WTC11 (cell line): ENCODE measurements at regions not wholly inside any gene's neighbourhood (a gene's known extent, or its start where the extent isn't known, plus 50 kb on each side); places are given as distances from the start of the nearest gene placed in this dataset.

Experiments
- ATAC-seq: fragments of 200-7000 bp; cut with Tn5 transposase; 2 replicates; pipeline ENCODE4 v1.10.0; 2021; ENCODE audit warnings: mild to moderate bottlenecking, moderate library complexity
- CTCF ChIA-PET: fragments of 300-600 bp; sonication (Branson Sonifier 250); formaldehyde crosslinking; loops from one replicate; lab custom pipeline; 2021; ENCODE audit warnings: antibody characterized with exemption; lab: Charles Lee
- POLR2A ChIA-PET: fragments of 350-600 bp; sonication (Branson Sonifier 250); formaldehyde crosslinking; loops from one replicate; lab custom pipeline; 2021; ENCODE audit warnings: antibody characterized with exemption; lab: Charles Lee
- DNase-seq: peaks from one replicate; pipeline ENCODE4 v3.0.0; 2021; ENCODE audit warnings: low spot score
- H3K27ac Mint-ChIP-seq: 2 replicates; pipeline ENCODE4 v1.8.0; 2021; ENCODE audit warnings: mixed read lengths
- H3K27me3 Mint-ChIP-seq: 2 replicates; pipeline ENCODE4 v1.8.0; 2021; ENCODE audit warnings: low read depth, mild to moderate bottlenecking, moderate library complexity, mixed read lengths
- H3K36me3 Mint-ChIP-seq: 2 replicates; pipeline ENCODE4 v1.8.0; 2021; ENCODE audit warnings: mixed read lengths
- H3K4me1 Mint-ChIP-seq: 2 replicates; pipeline ENCODE4 v1.8.0; 2022; ENCODE audit warnings: mixed read lengths
- H3K4me3 Mint-ChIP-seq: 2 replicates; pipeline ENCODE4 v1.8.0; 2021; ENCODE audit warnings: mild to moderate bottlenecking, moderate library complexity, mixed read lengths
- H3K9me3 Mint-ChIP-seq: 2 replicates; pipeline ENCODE4 v1.8.0; 2021; ENCODE audit warnings: mixed read lengths
- ATF1 ChIP-seq: sonication (generic); formaldehyde crosslinking; IDR thresholded peaks from 2 replicates; pipeline ENCODE4 v1.8.1; 2023; ENCODE audit warnings: mild to moderate bottlenecking, moderate library complexity, missing genetic modification reagents
- CBFB ChIP-seq: sonication (generic); formaldehyde crosslinking; IDR thresholded peaks from 2 replicates; pipeline ENCODE4 v1.8.1; 2022; ENCODE audit warnings: mild to moderate bottlenecking, low read depth, missing genetic modification reagents
- CREB1 ChIP-seq: sonication (generic); formaldehyde crosslinking; IDR thresholded peaks from 2 replicates; pipeline ENCODE4 v1.8.0; 2023; ENCODE audit warnings: mild to moderate bottlenecking, missing genetic modification reagents
- CREM ChIP-seq: sonication (generic); formaldehyde crosslinking; IDR thresholded peaks from 2 replicates; pipeline ENCODE4 v1.8.1; 2022; ENCODE audit warnings: mild to moderate bottlenecking, missing genetic modification reagents, moderate library complexity
- FOXP1 ChIP-seq: sonication (generic); formaldehyde crosslinking; IDR thresholded peaks from 2 replicates; pipeline ENCODE4 v1.8.0; 2022; ENCODE audit warnings: missing genetic modification reagents, mild to moderate bottlenecking, moderate library complexity, borderline replicate concordance
- GTF2I ChIP-seq: fragments of 250-450 bp; sonication (Bioruptor Pico); conservative IDR thresholded peaks from 2 replicates; pipeline ENCODE4 v1.4.0; 2021; ENCODE audit warnings: mild to moderate bottlenecking
- HMGA2 ChIP-seq: fragments of 250-450 bp; sonication (Bioruptor Pico); IDR thresholded peaks from 2 replicates; pipeline ENCODE4 v1.4.0; 2021; ENCODE audit warnings: mild to moderate bottlenecking, moderate library complexity
- IRF1 ChIP-seq: sonication (generic); formaldehyde crosslinking; IDR thresholded peaks from 2 replicates; pipeline ENCODE4 v1.8.0; 2023; ENCODE audit warnings: missing genetic modification reagents
- MYBL2 ChIP-seq: sonication (generic); formaldehyde crosslinking; IDR thresholded peaks from 2 replicates; pipeline ENCODE4 v1.8.1; 2023; ENCODE audit warnings: mild to moderate bottlenecking, moderate library complexity, missing genetic modification reagents
- NR1H2 ChIP-seq: sonication (generic); formaldehyde crosslinking; IDR thresholded peaks from 2 replicates; pipeline ENCODE4 v1.9.0; 2021; ENCODE audit warnings: mild to moderate bottlenecking, moderate library complexity, missing genetic modification reagents
- OVOL2 ChIP-seq: fragments of 250-450 bp; sonication (Bioruptor Pico); IDR thresholded peaks from 2 replicates; pipeline ENCODE4 v1.9.0; 2021; ENCODE audit warnings: mild to moderate bottlenecking, borderline replicate concordance
- SOX15 ChIP-seq: fragments of 250-450 bp; sonication (Bioruptor Pico); IDR thresholded peaks from 2 replicates; pipeline ENCODE4 v1.9.0; 2021; ENCODE audit warnings: mild to moderate bottlenecking
- TP53 ChIP-seq: sonication (generic); formaldehyde crosslinking; IDR thresholded peaks from 2 replicates; pipeline ENCODE4 v1.8.1; 2023; ENCODE audit warnings: mild to moderate bottlenecking, missing genetic modification reagents
- ZNF232 ChIP-seq: sonication (generic); formaldehyde crosslinking; IDR thresholded peaks from 2 replicates; pipeline ENCODE4 v1.8.0; 2022; ENCODE audit warnings: mild to moderate bottlenecking, missing genetic modification reagents
- ZNF423 ChIP-seq: fragments of 250-450 bp; sonication (Bioruptor Pico); IDR thresholded peaks from 2 replicates; pipeline ENCODE4 v2.1.2; 2022; ENCODE audit warnings: mild to moderate bottlenecking, moderate library complexity
- ZSCAN18 ChIP-seq: fragments of 250-450 bp; sonication (Bioruptor Pico); IDR thresholded peaks from 2 replicates; pipeline ENCODE4 v2.1.2; 2022; ENCODE audit warnings: mild to moderate bottlenecking, moderate library complexity
- TF ChIP-seq, protein P1 (sequence below): sonication (generic); formaldehyde crosslinking; IDR thresholded peaks from 2 replicates; pipeline ENCODE4 v1.8.1; 2022; ENCODE audit warnings: low read depth, missing genetic modification reagents, borderline replicate concordance
- TF ChIP-seq, protein P2 (sequence below): fragments of 250-450 bp; sonication (Bioruptor Pico); IDR thresholded peaks from 2 replicates; pipeline ENCODE4 v1.9.0; 2021; ENCODE audit warnings: mild to moderate bottlenecking, borderline replicate concordance
- TF ChIP-seq, protein P3 (sequence below): sonication (generic); formaldehyde crosslinking; IDR thresholded peaks from 2 replicates; pipeline ENCODE4 v1.8.1; 2022; ENCODE audit warnings: mild to moderate bottlenecking, missing genetic modification reagents, moderate library complexity, borderline replicate concordance
- TF ChIP-seq, protein P4 (sequence below): fragments of 250-450 bp; sonication (Bioruptor Pico); IDR thresholded peaks from 2 replicates; pipeline ENCODE4 v1.8.0; 2021; ENCODE audit warnings: mild to moderate bottlenecking
- TF ChIP-seq, protein P5 (sequence below): sonication (generic); formaldehyde crosslinking; IDR thresholded peaks from 2 replicates; pipeline ENCODE4 v1.8.0; 2023; ENCODE audit warnings: missing genetic modification reagents, mild to moderate bottlenecking, borderline replicate concordance

DNA sequence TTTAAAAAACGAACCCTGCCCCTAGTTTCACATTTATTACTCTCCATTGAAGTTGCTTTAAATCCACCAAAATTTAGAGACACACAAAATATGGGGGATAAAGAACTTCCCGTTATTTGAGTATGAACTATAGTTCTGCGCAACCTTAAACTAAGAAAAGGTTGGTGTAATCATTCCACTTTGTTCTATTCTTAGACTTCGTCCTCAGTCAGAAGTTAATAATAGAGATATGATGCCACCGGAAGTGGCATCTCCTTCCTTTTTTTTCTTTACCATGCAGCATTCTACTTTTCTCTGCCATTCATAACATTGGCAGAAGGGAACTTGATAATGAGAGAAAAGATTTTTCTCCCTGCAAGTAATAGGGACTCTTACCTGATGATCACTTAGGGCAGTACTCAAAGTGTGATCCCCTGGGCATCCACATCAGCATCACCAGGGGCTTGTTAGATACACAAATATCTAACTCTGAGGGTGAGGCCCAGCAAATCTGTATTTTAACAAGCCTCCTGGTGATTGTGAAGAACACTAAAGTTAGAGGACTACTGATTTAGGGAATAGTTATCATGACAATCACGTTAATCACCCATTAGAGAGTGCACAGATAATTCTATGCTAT, 147.7 kb upstream of the DTNA start:
- peaks cover 44% of the 10 kb centered on the region for H3K27me3 Mint-ChIP-seq

GRCh38 chr18:34567857-34568256, 142.2 kb upstream of the DTNA start:
- ChIA-PET CTCF (no interaction called here), POLR2A (no interaction called here)
- DNase-seq (no peak), ATAC-seq (no peak)
- no peaks in the 10 kb centered on the region for H3K9me3 Mint-ChIP-seq
- H3K4me1 Mint-ChIP-seq, result peaks cover 2% of the 10 kb centered on the region
- H3K36me3 Mint-ChIP-seq, result no peaks in the 10 kb centered on the region
- no peak overlapping the region for H3K4me3 Mint-ChIP-seq
- no peak overlapping the region for H3K27ac Mint-ChIP-seq
- peaks cover 22% of the 10 kb centered on the region for H3K27me3 Mint-ChIP-seq
- TF ChIP-seq CREB1 (CRISPR knock-in tag) (no peak), TP53 (CRISPR knock-in tag) (no peak), CREM (no peak), CBFB (CRISPR knock-in tag) (no peak), GTF2I (CRISPR knock-in tag) (no peak), FOXP1 (CRISPR knock-in tag) (no peak), ATF1 (CRISPR knock-in tag) (no peak), ZNF423 (CRISPR knock-in tag) (no peak), ZNF232 (no peak), OVOL2 (no peak), IRF1 (no peak), SOX15 (CRISPR knock-in tag) (no peak), MYBL2 (no peak), ZSCAN18 (CRISPR knock-in tag) (no peak)
- TF ChIP-seq, protein P1, sequence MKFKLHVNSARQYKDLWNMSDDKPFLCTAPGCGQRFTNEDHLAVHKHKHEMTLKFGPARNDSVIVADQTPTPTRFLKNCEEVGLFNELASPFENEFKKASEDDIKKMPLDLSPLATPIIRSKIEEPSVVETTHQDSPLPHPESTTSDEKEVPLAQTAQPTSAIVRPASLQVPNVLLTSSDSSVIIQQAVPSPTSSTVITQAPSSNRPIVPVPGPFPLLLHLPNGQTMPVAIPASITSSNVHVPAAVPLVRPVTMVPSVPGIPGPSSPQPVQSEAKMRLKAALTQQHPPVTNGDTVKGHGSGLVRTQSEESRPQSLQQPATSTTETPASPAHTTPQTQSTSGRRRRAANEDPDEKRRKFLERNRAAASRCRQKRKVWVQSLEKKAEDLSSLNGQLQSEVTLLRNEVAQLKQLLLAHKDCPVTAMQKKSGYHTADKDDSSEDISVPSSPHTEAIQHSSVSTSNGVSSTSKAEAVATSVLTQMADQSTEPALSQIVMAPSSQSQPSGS, result no peak
- TF ChIP-seq, protein P2, sequence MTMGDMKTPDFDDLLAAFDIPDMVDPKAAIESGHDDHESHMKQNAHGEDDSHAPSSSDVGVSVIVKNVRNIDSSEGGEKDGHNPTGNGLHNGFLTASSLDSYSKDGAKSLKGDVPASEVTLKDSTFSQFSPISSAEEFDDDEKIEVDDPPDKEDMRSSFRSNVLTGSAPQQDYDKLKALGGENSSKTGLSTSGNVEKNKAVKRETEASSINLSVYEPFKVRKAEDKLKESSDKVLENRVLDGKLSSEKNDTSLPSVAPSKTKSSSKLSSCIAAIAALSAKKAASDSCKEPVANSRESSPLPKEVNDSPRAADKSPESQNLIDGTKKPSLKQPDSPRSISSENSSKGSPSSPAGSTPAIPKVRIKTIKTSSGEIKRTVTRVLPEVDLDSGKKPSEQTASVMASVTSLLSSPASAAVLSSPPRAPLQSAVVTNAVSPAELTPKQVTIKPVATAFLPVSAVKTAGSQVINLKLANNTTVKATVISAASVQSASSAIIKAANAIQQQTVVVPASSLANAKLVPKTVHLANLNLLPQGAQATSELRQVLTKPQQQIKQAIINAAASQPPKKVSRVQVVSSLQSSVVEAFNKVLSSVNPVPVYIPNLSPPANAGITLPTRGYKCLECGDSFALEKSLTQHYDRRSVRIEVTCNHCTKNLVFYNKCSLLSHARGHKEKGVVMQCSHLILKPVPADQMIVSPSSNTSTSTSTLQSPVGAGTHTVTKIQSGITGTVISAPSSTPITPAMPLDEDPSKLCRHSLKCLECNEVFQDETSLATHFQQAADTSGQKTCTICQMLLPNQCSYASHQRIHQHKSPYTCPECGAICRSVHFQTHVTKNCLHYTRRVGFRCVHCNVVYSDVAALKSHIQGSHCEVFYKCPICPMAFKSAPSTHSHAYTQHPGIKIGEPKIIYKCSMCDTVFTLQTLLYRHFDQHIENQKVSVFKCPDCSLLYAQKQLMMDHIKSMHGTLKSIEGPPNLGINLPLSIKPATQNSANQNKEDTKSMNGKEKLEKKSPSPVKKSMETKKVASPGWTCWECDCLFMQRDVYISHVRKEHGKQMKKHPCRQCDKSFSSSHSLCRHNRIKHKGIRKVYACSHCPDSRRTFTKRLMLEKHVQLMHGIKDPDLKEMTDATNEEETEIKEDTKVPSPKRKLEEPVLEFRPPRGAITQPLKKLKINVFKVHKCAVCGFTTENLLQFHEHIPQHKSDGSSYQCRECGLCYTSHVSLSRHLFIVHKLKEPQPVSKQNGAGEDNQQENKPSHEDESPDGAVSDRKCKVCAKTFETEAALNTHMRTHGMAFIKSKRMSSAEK (CRISPR knock-in tag), result no peak
- TF ChIP-seq, protein P3, sequence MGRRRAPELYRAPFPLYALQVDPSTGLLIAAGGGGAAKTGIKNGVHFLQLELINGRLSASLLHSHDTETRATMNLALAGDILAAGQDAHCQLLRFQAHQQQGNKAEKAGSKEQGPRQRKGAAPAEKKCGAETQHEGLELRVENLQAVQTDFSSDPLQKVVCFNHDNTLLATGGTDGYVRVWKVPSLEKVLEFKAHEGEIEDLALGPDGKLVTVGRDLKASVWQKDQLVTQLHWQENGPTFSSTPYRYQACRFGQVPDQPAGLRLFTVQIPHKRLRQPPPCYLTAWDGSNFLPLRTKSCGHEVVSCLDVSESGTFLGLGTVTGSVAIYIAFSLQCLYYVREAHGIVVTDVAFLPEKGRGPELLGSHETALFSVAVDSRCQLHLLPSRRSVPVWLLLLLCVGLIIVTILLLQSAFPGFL, result no peak
- TF ChIP-seq, protein P4, sequence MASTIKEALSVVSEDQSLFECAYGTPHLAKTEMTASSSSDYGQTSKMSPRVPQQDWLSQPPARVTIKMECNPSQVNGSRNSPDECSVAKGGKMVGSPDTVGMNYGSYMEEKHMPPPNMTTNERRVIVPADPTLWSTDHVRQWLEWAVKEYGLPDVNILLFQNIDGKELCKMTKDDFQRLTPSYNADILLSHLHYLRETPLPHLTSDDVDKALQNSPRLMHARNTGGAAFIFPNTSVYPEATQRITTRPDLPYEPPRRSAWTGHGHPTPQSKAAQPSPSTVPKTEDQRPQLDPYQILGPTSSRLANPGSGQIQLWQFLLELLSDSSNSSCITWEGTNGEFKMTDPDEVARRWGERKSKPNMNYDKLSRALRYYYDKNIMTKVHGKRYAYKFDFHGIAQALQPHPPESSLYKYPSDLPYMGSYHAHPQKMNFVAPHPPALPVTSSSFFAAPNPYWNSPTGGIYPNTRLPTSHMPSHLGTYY, result no peak
- TF ChIP-seq, protein P5, sequence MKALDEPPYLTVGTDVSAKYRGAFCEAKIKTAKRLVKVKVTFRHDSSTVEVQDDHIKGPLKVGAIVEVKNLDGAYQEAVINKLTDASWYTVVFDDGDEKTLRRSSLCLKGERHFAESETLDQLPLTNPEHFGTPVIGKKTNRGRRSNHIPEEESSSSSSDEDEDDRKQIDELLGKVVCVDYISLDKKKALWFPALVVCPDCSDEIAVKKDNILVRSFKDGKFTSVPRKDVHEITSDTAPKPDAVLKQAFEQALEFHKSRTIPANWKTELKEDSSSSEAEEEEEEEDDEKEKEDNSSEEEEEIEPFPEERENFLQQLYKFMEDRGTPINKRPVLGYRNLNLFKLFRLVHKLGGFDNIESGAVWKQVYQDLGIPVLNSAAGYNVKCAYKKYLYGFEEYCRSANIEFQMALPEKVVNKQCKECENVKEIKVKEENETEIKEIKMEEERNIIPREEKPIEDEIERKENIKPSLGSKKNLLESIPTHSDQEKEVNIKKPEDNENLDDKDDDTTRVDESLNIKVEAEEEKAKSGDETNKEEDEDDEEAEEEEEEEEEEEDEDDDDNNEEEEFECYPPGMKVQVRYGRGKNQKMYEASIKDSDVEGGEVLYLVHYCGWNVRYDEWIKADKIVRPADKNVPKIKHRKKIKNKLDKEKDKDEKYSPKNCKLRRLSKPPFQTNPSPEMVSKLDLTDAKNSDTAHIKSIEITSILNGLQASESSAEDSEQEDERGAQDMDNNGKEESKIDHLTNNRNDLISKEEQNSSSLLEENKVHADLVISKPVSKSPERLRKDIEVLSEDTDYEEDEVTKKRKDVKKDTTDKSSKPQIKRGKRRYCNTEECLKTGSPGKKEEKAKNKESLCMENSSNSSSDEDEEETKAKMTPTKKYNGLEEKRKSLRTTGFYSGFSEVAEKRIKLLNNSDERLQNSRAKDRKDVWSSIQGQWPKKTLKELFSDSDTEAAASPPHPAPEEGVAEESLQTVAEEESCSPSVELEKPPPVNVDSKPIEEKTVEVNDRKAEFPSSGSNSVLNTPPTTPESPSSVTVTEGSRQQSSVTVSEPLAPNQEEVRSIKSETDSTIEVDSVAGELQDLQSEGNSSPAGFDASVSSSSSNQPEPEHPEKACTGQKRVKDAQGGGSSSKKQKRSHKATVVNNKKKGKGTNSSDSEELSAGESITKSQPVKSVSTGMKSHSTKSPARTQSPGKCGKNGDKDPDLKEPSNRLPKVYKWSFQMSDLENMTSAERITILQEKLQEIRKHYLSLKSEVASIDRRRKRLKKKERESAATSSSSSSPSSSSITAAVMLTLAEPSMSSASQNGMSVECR (CRISPR knock-in tag), result no peak

More for the DNA sequence above, 147.7 kb upstream of the DTNA start:
- TF ChIP-seq HMGA2 (CRISPR knock-in tag), result no peak
- TF ChIP-seq NR1H2, result no peak
- ATAC-seq (no peak), DNase-seq (no peak)
- Mint-ChIP-seq H3K4me1 (peaks cover 7% of the 10 kb centered on the region), H3K4me3 (no peak overlapping the region), H3K36me3 (peaks cover 12% of the 10 kb centered on the region), H3K9me3 (peaks cover 10% of the 10 kb centered on the region), H3K27ac (no peak overlapping the region)
- POLR2A ChIA-PET, result no interaction called here
- CTCF ChIA-PET, result no interaction called here
